ENCODE measurements at regions not wholly inside any gene's neighbourhood (a gene's known extent, or its start where the extent isn't known, plus 50 kb on each side); places are given as distances from the start of the nearest gene placed in this dataset.

DNA sequence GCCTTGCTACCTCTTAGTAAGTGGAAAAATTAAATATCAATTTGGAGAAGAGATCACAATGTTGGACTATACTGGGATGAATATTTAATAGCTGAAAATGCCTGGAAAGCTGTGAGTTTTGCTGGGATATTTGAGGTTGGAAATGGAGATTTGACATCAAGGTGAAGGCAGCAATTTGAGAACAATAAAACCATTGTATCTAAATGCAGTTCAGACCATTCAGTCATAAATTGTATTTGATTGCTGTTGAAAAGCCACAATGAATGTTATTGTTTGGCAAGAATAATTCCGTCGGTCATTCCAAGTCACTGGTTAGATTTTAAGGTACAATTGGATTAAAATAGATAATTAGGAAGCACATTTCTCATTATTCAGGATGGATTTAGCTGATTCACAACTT is 325.6 kb downstream of the HRH4 start:
- DNase-seq (ENCODE audit: low read depth), result no peak

GRCh38 chr18:24790347-24790746 is 329.9 kb downstream of the HRH4 start:
- DNase-seq (ENCODE audit: low read depth), result no peak

GRCh38 chr18:24791751-24792545 is 331.5 kb downstream of the HRH4 start:
- no peak for DNase-seq (ENCODE audit: low read depth)

GRCh38 chr18:24793742-24794141 is 333.3 kb downstream of the HRH4 start:
- no peak for DNase-seq (ENCODE audit: low read depth)

- DNase-seq (ENCODE audit: low read depth), result no peak
These were observed 334.7 kb downstream of the HRH4 start for GRCh38 chr18:24795129-24795528.

GRCh38 chr18:24797981-24798380 is 337.5 kb downstream of the HRH4 start:
- DNase-seq (ENCODE audit: low read depth), result no peak

GRCh38 chr18:24799176-24799575 is 338.7 kb downstream of the HRH4 start:
- DNase-seq (ENCODE audit: low read depth), result no peak

- no peak for DNase-seq (ENCODE audit: low read depth)
These were observed 339.3 kb downstream of the HRH4 start for GRCh38 chr18:24799720-24800119.

DNA sequence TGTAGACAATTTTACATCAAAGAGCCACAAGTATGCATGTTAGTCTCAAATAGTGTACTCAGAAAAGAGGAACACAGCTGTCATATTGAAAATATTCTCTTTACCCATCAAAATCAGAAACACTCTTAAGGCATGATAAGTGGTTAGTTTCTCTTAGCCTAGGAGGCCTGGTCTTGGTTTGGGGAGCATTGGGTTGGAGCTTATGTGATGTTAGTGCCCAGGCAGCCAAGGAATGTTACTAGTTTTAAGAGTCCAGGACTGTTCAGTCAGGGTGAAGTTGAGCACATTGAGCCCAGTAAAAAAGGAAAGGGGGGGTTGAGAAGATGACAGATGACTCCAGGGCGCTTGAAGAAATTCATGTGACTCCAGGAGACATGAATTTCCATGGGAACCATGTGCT is 340.6 kb downstream of the HRH4 start:
- DNase-seq (ENCODE audit: low read depth), result no peak

DNA sequence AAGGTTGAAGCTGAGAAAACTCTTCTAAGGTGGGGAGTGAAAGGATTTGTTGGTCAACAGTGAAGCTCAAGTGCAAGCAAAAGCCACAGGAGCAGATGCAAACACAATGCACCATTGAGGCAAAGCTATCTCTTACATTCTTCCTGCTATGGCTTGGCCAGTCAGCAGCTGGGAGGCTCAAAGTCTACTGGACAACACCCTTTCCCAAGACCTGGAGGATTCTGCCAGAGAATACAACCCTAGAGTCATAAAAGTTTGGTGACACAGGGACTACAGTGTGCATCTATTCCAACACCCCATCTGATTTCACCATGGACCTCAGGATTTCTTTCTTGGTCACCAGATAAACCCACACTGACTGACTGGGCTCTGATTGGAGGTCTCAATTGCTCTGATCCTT is 342.0 kb downstream of the HRH4 start:
- no peak for DNase-seq (ENCODE audit: low read depth)

GRCh38 chr18:24805156-24805555 is 344.7 kb downstream of the HRH4 start:
- no peak for DNase-seq (ENCODE audit: low read depth)

DNA sequence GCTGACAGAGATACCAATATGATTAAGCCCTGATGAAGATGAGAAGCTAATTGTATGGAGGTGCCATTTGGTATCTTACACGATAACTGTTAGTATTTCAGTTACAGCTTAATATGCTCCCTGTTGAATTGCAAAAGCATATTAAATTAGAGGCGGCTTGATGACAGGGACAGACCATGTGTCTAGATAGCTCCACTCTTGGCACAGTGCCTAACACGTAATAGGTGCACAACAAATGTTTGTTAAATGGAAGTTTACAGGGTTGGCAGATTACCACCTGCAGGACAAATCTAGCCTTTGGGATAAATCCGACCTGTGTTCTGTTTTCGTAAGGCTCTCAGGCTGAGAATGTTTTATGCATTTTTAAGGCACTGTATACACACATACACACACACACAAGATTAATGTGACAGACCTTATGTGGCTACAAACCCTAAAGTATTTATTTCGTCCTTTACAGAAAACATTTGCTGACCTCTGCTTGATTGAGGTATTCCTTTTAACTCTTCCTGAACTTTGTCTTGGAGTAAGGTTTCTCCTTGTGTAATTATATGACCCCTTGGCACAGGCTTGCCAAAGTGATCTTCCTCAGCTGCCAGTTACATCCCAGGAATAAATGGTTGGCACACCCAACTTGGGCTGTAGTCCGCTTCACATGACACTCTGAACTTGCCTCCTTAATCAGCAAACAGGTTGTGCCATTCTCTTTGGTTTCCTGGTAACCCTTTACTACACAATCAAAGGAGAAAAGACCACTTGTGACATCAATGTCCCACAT is 348.9 kb downstream of the HRH4 start:
- DNase-seq (ENCODE audit: low read depth), result no peak

- no peak for DNase-seq (ENCODE audit: low read depth)
These were observed 350.3 kb downstream of the HRH4 start for GRCh38 chr18:24810561-24811305.

GRCh38 chr18:24811950-24812681 is 351.7 kb downstream of the HRH4 start:
- no peak for DNase-seq (ENCODE audit: low read depth)

DNA sequence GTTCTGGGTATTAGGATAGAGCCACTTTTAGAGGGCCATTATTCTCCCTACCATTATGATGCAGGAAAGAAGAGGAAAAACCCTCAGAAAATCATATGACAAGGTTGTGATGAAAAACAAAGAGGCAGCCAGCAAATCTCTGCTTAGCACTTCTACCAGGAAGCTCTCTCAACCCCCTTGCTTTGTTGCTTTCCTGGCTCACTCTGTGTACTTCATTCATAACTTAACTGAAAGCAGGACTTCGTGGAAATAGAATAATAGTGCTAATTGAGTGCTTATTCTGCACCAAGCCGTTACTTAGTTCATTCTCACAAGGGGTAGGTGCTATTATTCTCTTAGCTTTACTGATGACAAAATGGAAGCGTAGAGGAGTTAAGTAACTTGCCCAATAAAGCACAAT is 354.1 kb downstream of the HRH4 start:
- DNase-seq (ENCODE audit: low read depth), result no peak

- no peak for DNase-seq (ENCODE audit: low read depth)
These were observed 356.7 kb downstream of the HRH4 start for GRCh38 chr18:24817150-24817549.

- DNase-seq (ENCODE audit: low read depth), result no peak
These were observed 357.3 kb downstream of the HRH4 start for GRCh38 chr18:24817587-24818371.

GRCh38 chr18:24818441-24818840 is 358.0 kb downstream of the HRH4 start:
- DNase-seq (ENCODE audit: low read depth), result no peak

DNA sequence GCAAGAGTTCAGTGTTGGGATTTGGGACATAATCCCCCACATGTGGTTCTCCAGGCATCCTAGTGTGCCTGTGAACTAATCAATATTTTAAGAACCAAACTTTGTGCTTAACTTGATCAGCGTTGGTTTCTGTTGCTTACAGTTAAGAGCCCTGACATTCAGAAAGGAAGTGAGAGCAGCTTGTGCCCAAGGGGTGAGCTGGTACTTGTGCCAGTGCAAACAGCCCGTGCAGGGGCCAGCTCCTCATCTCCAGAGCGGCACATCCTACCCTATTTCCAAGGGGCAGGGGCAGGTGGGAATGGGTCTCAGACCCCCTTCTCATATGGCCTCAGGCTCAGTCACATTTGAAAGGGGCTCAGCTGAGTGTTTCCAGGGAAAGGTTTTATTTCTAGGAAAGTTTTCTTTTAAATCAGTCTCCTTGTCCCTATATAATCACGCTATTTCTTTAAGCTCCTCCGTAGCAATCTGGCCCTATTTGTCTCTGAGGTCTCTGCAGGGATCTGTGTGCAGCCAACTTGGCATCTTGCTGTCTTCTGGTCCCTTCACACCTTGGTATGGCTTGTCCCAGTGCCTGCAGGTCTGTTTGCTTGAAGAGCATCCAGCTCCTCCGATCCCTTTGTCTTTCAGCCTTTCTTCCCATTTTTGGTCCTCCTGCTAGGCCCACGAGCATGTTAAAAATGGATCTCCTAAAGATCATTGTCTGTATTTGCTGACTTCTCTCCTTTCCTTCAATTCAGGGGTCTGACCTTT is 358.9 kb downstream of the HRH4 start:
- DNase-seq (ENCODE audit: low read depth), result no peak

DNA sequence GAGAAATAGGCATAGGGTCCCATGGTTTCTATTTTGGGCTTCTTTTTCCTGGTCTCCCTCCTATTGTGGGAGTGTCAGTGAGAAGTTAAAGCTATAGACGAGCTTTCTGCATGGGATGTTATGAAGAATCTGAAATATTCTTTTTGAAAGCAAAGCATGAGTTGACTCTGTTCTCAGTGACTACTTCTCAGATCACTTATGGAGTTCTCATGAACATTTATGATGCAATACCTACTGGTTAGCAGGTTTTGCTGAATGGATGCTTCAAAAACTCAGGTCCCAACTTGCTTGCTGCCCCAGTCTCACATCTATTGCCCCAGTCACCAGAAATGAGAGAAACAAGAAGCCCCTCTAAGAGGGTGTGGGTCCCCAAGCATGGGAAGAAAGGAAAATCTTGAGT is 365.0 kb downstream of the HRH4 start:
- no peak for DNase-seq (ENCODE audit: low read depth)

Data from T follicular helper cell (primary cell).